Fibroblast of mammary gland (primary cell): ENCODE measurements at regions not wholly inside any gene's neighbourhood (a gene's known extent, or its start where the extent isn't known, plus 50 kb on each side); places are given as distances from the start of the nearest gene placed in this dataset.
A peak's percentile ranks its signal among the peaks of the same experiment; 100 is the strongest.

Experiments used
- DNase-seq: peaks from one replicate; pipeline ENCODE4 v3.0.0-alpha.2; 2010; ENCODE audit warnings: low read depth
- H3K4me3 ChIP-seq: 2 replicates; pipeline ENCODE4 v1.5.1; 2011; ENCODE audit warnings: low read depth, mild to moderate bottlenecking, low read length, moderate library complexity; ENCODE audit not compliant: control insufficient read depth
- TF ChIP-seq, protein P1 (sequence below): conservative IDR thresholded peaks from 2 replicates; pipeline ENCODE4 v1.5.1; 2011; ENCODE audit warnings: low read depth, low read length, inconsistent platforms; ENCODE audit not compliant: control insufficient read depth, insufficient read depth

DNA sequence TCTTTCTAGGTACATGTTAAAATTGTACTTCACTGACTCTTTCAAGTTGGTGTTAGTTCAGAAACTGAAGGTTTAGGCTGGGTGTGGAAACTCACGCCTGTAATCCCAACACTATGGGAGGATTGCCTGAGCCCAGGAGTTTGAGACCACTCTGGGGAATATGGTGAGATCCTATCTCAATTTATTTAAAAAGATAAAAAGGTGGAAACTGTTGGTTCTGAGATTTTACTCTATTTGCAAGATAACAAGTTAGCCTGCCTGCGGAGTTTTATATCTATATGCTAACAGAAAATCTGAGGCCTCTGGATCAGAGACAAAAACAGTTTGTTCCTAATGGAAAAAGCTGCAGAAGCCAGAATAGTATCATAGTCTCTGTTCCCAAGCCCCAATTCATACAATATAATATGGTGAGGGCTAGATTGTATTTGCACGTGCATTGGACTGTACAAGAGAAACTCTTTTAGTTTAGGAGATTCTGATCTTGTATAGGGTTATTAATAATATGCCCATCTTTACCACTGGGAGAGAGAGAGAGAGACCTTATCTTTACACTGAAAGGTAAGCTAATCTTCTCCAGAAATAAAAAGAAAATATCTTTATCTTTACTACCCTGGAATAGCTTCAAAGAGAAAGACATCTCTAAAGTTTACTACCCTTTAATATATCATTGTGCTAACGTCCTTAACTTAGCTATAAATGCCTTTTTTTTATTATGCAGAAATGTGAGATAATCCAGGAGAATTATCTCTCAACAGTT lies 1267.6 kb downstream of the OTOL1 start:
- TF ChIP-seq, protein P1, sequence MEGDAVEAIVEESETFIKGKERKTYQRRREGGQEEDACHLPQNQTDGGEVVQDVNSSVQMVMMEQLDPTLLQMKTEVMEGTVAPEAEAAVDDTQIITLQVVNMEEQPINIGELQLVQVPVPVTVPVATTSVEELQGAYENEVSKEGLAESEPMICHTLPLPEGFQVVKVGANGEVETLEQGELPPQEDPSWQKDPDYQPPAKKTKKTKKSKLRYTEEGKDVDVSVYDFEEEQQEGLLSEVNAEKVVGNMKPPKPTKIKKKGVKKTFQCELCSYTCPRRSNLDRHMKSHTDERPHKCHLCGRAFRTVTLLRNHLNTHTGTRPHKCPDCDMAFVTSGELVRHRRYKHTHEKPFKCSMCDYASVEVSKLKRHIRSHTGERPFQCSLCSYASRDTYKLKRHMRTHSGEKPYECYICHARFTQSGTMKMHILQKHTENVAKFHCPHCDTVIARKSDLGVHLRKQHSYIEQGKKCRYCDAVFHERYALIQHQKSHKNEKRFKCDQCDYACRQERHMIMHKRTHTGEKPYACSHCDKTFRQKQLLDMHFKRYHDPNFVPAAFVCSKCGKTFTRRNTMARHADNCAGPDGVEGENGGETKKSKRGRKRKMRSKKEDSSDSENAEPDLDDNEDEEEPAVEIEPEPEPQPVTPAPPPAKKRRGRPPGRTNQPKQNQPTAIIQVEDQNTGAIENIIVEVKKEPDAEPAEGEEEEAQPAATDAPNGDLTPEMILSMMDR: no peak
- no peak overlapping the region for H3K4me3 ChIP-seq

GRCh38 chr3:162764808-162765071 lies 1268.1 kb downstream of the OTOL1 start:
- DNase-seq: peak; percentile 48
- no peak overlapping the region for H3K4me3 ChIP-seq
- TF ChIP-seq, protein P1: no peak

More for the DNA sequence above, 1267.6 kb downstream of the OTOL1 start:
- no peak for DNase-seq

GRCh38 chr3:162765524-162765923 lies 1268.9 kb downstream of the OTOL1 start:
- no peak overlapping the region for H3K4me3 ChIP-seq
- TF ChIP-seq, protein P1: no peak
- DNase-seq: no peak

DNA sequence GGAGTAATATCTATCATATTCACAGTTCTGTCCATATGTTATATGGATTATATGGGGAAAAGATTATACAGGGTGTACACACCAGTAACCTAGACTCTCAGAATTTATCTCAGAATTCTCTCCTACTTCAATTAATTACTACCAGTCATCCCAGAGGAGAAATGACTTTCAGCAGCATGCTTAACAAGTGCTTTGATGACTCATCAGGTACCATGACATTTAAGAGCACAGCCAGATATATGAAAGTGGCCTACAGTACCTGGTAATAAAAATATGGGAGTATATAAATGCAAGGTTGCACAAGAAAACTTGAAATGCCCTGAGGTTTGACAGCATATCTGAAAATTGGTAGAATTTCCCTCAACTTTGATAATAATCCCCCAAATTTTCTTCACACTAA lies 1273.0 kb downstream of the OTOL1 start:
- TF ChIP-seq, protein P1: no peak
- no peak overlapping the region for H3K4me3 ChIP-seq
- DNase-seq: peak; percentile 45

DNA sequence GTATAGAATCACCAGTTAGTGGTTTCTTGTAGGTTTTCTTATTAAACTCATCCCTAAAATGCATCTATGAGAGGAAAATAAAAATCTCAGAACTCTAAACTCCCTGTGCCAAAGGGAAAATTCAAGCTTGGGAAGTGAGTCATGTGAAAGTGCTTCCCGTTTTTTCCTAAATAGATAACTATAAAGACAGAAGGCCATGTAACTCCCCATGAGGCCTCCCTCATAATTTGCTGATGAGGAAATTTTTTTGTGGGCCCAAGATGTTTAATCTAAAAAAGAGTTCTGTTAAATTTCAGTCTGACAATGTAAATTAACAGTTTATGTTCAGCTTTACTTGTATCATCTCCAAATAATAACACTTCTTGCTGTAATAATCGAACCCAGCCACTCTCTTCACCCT lies 1273.9 kb downstream of the OTOL1 start:
- TF ChIP-seq, protein P1: no peak
- H3K4me3 ChIP-seq: no peak overlapping the region
- peak; percentile 35 for DNase-seq

- H3K4me3 ChIP-seq: no peak overlapping the region
- TF ChIP-seq, protein P1: no peak
- DNase-seq: no peak
Observed at GRCh38 chr3:162774613-162775100, 1278.0 kb downstream of the OTOL1 start.

DNA sequence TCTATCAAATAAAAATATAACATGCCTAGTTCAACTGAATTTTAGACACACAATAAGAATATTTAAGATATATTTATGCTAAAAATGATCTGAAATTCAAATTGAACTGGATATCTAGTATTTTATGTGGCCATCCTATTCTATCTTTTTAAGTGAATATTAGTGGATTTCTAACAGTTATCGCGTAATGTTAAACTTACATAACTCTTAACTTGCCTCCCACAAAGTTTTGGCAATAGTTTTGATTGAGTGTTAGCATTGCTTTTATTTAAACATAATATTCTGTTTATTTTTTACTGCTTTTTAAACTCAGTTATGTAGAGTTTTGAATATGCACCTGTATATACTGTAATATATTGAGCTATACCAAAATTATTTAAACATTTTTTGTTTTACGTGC lies 1279.5 kb downstream of the OTOL1 start:
- no peak for DNase-seq
- TF ChIP-seq, protein P1: no peak
- no peak overlapping the region for H3K4me3 ChIP-seq
